ENCODE measurements at regions not wholly inside any gene's neighbourhood (a gene's known extent, or its start where the extent isn't known, plus 50 kb on each side); places are given as distances from the start of the nearest gene placed in this dataset.

DNA sequence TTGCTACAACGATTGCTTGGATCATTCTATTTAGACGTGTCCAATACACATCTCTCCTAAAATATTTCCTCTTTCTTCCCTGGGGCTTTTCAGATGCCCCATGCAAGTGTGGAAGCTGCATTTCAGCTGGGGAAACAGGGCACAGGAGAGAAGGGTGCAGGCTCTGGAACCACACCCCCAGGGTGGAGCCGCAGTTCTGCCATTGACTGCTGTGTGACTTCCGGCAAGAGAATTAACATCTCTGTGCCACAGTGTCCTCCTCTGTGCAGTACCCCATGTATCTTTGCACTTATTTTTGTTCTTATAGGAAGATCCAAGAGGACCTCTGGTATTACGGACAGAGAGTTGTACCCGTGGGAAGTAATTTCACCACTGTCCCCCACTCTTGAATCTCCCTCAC lies 405.3 kb upstream of the EEF2KMT start:
- TF ChIP-seq, protein P1, sequence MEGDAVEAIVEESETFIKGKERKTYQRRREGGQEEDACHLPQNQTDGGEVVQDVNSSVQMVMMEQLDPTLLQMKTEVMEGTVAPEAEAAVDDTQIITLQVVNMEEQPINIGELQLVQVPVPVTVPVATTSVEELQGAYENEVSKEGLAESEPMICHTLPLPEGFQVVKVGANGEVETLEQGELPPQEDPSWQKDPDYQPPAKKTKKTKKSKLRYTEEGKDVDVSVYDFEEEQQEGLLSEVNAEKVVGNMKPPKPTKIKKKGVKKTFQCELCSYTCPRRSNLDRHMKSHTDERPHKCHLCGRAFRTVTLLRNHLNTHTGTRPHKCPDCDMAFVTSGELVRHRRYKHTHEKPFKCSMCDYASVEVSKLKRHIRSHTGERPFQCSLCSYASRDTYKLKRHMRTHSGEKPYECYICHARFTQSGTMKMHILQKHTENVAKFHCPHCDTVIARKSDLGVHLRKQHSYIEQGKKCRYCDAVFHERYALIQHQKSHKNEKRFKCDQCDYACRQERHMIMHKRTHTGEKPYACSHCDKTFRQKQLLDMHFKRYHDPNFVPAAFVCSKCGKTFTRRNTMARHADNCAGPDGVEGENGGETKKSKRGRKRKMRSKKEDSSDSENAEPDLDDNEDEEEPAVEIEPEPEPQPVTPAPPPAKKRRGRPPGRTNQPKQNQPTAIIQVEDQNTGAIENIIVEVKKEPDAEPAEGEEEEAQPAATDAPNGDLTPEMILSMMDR (IDR thresholded peaks at IDR 0.05; ENCODE audit: insufficient read depth, low read length, poor library complexity, severe bottlenecking), result no peak
- TF ChIP-seq EZH2phosphoT487 (conservative IDR thresholded peaks at IDR 0.05; ENCODE audit: low read length), result no peak

All from SU-DHL-6 (cell line).